ENCODE measurements at regions not wholly inside any gene's neighbourhood (a gene's known extent, or its start where the extent isn't known, plus 50 kb on each side); places are given as distances from the start of the nearest gene placed in this dataset.

DNA sequence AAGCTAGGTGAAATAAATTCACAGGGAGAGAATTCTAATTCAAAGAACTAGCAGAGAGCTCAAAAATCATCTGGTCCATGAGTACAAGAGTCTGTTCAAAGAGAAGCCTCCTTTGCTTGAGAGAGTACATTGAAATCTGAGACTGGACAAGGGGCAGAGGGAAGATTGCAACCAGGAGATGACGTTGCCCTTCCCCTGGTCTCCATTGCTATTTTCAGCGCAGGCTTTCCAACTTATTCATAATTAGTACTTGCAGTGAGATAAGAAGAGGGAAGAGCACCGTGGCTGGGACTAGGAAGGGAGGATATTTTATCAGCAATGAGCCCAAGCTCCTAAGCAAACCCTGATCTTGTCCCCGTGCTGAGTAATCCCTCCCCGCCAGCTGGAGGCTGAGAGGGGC lies 251.8 kb upstream of the RORA start:
- Histone ChIP-seq H3K9me3 (no peaks in the 10 kb centered on the region), H3K27me3 (no peaks in the 10 kb centered on the region), H3K36me3 (replicated peaks in 1 of 2; ENCODE audit: insufficient read depth in 1 of 2, low read depth in 2 of 2) (no peaks in the 10 kb centered on the region), H3K4me1 (peaks cover 11% of the 10 kb centered on the region), H3K4me3 (no peak overlapping the region), H3K27ac (no peak overlapping the region)
- no peak for ATAC-seq
- DNase-seq = no peak
- intact Hi-C loops (cut with DNase I) = no loop called here
- TF ChIP-seq, protein P1, sequence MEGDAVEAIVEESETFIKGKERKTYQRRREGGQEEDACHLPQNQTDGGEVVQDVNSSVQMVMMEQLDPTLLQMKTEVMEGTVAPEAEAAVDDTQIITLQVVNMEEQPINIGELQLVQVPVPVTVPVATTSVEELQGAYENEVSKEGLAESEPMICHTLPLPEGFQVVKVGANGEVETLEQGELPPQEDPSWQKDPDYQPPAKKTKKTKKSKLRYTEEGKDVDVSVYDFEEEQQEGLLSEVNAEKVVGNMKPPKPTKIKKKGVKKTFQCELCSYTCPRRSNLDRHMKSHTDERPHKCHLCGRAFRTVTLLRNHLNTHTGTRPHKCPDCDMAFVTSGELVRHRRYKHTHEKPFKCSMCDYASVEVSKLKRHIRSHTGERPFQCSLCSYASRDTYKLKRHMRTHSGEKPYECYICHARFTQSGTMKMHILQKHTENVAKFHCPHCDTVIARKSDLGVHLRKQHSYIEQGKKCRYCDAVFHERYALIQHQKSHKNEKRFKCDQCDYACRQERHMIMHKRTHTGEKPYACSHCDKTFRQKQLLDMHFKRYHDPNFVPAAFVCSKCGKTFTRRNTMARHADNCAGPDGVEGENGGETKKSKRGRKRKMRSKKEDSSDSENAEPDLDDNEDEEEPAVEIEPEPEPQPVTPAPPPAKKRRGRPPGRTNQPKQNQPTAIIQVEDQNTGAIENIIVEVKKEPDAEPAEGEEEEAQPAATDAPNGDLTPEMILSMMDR (IDR thresholded peaks at IDR 0.05) = no peak
- no peak for TF ChIP-seq POLR2A (IDR thresholded peaks at IDR 0.05)
- WGBS, 2 donors = 43 to 45% methylated on average over 5 of the region's 5 CpGs

DNA sequence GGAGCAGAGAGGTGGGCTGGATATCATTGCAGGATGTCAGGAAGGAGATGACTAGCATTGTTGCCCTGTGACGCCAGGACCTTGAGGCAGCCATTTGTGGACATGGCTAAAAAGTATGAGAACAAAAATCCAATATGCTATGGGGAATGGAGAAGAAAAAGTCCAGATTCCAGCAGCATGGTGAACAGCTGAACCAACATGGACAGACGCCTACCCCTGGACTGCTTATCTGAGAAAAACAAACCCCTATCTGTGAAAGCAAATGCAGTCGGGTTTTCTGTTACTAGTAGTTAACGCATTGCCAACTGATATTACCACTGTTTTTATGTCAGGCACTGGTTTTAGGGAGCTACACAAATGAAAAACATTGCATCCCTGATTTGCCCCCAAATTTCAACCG lies 251.2 kb upstream of the RORA start:
- H3K4me3 ChIP-seq = no peak overlapping the region
- TF ChIP-seq, protein P1 (IDR thresholded peaks at IDR 0.05) = no peak
- no peak for TF ChIP-seq POLR2A (IDR thresholded peaks at IDR 0.05)
- H3K27me3 ChIP-seq = no peaks in the 10 kb centered on the region
- H3K4me1 ChIP-seq = peaks cover 11% of the 10 kb centered on the region
- 35 to 42% methylated on average over 5 of the region's 5 CpGs for WGBS, 2 donors
- no peaks in the 10 kb centered on the region for H3K36me3 ChIP-seq (replicated peaks in 1 of 2; ENCODE audit: insufficient read depth in 1 of 2, low read depth in 2 of 2)
- no peaks in the 10 kb centered on the region for H3K9me3 ChIP-seq
- no peak overlapping the region for H3K27ac ChIP-seq
- DNase-seq = peak in 2 of 4 donors; percentile 14 to 26
- intact Hi-C loops (cut with DNase I) = no loop called here
- ATAC-seq = no peak

DNA sequence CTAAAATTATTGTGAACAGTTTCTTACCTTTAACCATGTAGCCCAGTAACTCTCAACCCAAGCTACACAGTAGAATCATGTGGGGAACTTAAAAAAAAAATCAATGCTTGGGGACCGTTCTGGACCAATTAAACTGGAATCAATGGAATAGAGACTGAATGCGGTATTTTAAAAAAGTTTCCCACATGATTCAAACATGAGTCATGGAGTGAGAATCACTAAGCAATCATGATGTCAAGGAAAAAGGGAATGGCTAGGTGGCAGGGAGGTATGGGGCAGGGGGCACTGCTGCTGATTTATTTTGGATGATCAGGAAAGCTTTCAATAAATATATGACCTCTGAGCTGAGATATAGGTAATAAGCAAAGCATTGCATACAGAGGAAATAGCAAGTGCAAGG lies 250.5 kb upstream of the RORA start:
- Histone ChIP-seq H3K36me3 (replicated peaks in 1 of 2; ENCODE audit: insufficient read depth in 1 of 2, low read depth in 2 of 2) (no peaks in the 10 kb centered on the region), H3K9me3 (no peaks in the 10 kb centered on the region), H3K27ac (no peak overlapping the region), H3K27me3 (no peaks in the 10 kb centered on the region), H3K4me1 (peaks cover 11% of the 10 kb centered on the region), H3K4me3 (no peak overlapping the region)
- no peak for DNase-seq
- no peak for TF ChIP-seq POLR2A (IDR thresholded peaks at IDR 0.05)
- TF ChIP-seq, protein P1 (IDR thresholded peaks at IDR 0.05) = no peak
- ATAC-seq = no peak
- WGBS, 2 donors = 71 to 76% methylated on average over 2 of the region's 2 CpGs
- intact Hi-C loops (cut with DNase I) = no loop called here

DNA sequence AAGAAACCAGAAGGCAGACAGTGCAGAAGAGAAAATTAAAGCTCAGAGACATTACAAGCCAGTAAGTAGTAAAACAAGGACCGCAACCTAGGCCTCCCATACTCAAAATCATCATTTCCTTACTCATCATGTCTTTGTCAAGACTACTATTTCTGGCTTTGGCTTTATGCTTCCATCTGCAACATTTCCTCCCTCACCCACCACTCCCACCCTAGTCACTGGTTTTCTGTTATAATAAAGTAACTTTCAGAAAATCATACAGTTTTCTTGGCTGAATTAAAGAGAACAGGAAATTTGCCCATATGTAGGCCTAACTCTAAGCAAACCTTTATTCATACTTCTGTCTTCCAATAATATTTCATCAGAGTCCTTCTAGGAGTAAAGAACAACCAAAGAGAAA lies 247.6 kb upstream of the RORA start:
- no peak overlapping the region for H3K27ac ChIP-seq
- TF ChIP-seq, protein P1 (IDR thresholded peaks at IDR 0.05) = no peak
- no peak for TF ChIP-seq POLR2A (IDR thresholded peaks at IDR 0.05)
- intact Hi-C loops (cut with DNase I) = no loop called here
- DNase-seq (no peak), ATAC-seq (no peak)
- no peaks in the 10 kb centered on the region for H3K36me3 ChIP-seq (replicated peaks in 1 of 2; ENCODE audit: insufficient read depth in 1 of 2, low read depth in 2 of 2)
- no peak overlapping the region for H3K4me3 ChIP-seq
- H3K9me3 ChIP-seq = no peaks in the 10 kb centered on the region
- 96 to 100% methylated on average over 1 of the region's 1 CpG for WGBS, 2 donors
- peaks cover 11% of the 10 kb centered on the region for H3K4me1 ChIP-seq
- H3K27me3 ChIP-seq = no peaks in the 10 kb centered on the region

DNA sequence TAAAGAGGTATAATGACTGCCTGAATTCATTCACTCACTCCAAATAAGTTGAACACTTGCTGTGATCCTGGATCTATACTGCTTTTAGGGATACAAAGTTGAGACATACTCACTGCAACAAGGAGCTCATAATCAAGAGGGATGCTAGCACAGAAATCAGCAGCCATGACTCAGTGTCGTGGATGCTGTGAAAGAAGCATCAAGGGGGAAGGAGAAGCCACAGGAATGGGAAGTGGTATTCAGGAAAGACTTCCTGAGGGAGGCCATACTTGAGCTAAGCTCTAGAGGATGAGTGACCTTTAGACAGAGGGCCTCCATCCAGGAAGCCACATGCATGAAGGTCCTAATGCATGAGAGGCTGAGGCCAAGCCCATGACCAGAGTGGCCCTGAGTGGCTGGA lies 245.7 kb upstream of the RORA start:
- ATAC-seq = no peak
- intact Hi-C loops (cut with DNase I) = no loop called here
- H3K4me1 ChIP-seq = peaks cover 3% of the 10 kb centered on the region
- 57 to 88% methylated on average over 1 of the region's 1 CpG for WGBS, 2 donors
- DNase-seq = no peak
- no peaks in the 10 kb centered on the region for H3K36me3 ChIP-seq (replicated peaks in 1 of 2; ENCODE audit: insufficient read depth in 1 of 2, low read depth in 2 of 2)
- no peaks in the 10 kb centered on the region for H3K9me3 ChIP-seq
- TF ChIP-seq POLR2A (IDR thresholded peaks at IDR 0.05) = no peak
- TF ChIP-seq, protein P1 (IDR thresholded peaks at IDR 0.05) = no peak
- H3K27me3 ChIP-seq = no peaks in the 10 kb centered on the region
- no peak overlapping the region for H3K27ac ChIP-seq
- no peak overlapping the region for H3K4me3 ChIP-seq

Measured in body of pancreas (tissue), 4 donors.